NCI-H2081 (cell line): ENCODE measurements at regions not wholly inside any gene's neighbourhood (a gene's known extent, or its start where the extent isn't known, plus 50 kb on each side); places are given as distances from the start of the nearest gene placed in this dataset.

Experiments
- DNase-seq, 2 experiments: peaks; one replicate each; lab custom pipeline; 2025; lab: John Stamatoyannopoulos, UW

- DNase-seq: no peak
Measured at GRCh38 chr2:830419-831224, 120.0 kb upstream of the SNTG2 start.

GRCh38 chr2:829047-829446, 121.6 kb upstream of the SNTG2 start:
- DNase-seq: no peak

- no peak for DNase-seq
Measured at GRCh38 chr2:824954-825353, 125.7 kb upstream of the SNTG2 start.

DNA sequence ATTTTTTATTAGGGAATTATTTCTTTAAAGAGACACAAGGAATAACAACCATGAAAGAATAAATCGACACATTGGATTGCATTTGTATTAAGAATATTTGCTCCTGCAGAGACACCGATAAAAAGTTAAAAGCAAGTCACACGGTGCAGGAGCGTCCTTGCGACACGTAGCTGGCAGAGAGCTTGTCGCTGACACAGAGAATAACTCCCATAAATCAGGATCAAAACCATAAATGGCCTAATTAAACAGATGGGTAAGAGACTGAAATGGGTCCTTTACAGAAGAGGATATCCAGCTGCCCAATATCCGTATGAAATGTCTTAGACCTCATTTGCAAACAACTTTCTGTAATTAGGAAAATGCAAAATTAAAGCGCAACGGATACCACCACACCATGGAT, 126.1 kb upstream of the SNTG2 start:
- no peak for DNase-seq

DNA sequence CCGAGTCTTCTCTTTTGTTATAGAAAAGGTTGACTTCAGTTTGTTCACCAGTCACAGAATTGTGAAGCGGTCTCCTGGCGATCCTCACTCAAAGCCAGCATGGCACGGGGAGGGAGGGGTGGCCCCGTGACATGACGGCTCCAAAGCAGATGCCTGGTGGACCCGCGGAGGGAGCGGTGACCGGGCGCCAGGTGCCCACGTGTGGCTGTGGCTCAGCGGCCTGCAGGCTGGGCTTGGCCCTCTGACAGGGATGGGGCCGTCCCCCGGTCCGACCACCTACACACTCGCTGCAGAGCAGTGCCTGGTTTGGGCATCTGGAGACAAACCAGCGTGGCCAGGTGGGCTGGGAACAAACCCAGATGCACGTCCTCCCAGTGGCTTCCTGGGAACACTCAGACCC, 129.1 kb upstream of the SNTG2 start:
- DNase-seq: no peak

GRCh38 chr2:819601-820000, 131.0 kb upstream of the SNTG2 start:
- no peak for DNase-seq

GRCh38 chr2:819121-819520, 131.5 kb upstream of the SNTG2 start:
- DNase-seq: no peak

GRCh38 chr2:817336-818015, 133.2 kb upstream of the SNTG2 start:
- no peak for DNase-seq

DNA sequence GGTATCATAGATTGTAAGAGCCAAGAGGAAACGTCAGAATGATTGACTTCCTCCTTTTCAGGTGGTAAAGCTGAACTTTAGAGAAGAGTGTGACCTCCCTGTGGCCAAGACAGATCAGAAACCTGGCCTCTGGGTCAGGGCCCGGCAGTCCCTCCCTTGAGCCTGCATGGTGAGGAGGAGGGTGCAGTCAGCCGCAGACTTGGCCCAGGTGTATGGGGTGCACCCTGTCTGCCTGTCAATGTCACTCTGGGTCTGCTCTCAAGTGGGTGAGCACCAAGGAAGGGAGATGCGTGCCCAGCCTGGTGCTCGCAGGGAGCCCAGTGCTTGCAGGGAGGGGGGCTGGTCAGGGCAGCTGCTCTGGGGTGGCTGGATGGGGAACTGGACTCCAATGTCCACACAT, 134.4 kb upstream of the SNTG2 start:
- no peak for DNase-seq

DNA sequence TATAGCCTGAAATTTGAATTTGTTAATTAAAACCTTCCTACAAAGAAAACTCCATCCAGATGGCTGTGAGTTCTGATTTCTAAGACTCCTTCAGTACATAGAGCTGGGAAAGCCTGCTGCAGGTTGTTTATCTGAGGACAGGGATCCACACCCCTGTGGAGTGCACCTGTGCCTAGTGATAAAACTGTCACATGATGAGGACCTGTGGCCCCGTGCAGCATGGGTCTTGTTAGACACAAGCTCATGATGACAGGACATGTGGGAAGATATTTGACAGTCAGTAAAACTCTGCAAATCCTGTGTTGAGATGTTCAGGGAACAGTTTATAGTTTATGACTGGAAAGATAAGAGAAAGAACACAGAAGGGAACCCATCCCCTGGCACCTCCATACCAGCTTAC, 133.2 kb upstream of the TMEM18 start:
- peak in 1 of 2 experiments; percentile 32 for DNase-seq

- DNase-seq: no peak
Measured at GRCh38 chr2:807300-807699, 130.1 kb upstream of the TMEM18 start.

DNA sequence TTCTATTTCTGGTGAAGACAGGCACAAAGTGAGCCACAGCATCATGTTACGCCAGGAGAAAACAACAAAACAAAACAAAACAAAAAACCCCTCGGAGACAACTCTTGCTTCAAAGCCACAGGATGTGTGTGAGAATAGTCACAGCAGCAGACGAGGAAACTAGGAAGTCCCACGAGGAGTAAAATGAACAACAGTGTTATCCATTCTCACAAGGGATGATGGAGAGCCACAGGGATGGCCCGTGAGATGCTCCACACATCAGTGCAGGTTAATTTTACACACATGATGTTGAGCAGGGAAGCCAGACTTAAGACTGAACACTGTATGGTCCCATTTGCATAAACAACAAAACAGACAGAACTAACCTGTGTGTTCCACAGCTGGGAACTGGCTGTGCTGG, 128.5 kb upstream of the TMEM18 start:
- no peak for DNase-seq

DNA sequence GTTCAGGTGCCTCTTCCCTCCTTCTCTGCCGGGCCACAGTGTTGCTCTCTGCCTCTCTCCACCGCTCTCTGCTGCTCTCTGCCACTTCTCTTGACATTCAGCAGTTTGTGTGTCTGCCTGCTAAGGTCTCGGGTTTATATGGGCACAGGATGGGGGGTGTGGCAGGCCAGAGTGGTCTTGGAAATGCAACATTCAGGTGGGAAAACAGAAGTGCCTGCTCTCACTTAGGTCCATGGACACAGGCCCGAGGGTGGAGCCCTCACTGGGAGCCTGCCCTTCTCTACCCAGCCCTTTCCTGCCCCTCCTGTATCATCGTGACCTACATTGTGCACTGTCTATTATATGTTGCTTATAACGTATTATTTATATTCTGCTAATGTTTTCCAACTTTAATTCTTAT, 120.8 kb upstream of the TMEM18 start:
- no peak for DNase-seq

GRCh38 chr2:797556-797955, 120.3 kb upstream of the TMEM18 start:
- DNase-seq: no peak

- DNase-seq: no peak
Measured at GRCh38 chr2:796141-796985, 119.2 kb upstream of the TMEM18 start.

DNA sequence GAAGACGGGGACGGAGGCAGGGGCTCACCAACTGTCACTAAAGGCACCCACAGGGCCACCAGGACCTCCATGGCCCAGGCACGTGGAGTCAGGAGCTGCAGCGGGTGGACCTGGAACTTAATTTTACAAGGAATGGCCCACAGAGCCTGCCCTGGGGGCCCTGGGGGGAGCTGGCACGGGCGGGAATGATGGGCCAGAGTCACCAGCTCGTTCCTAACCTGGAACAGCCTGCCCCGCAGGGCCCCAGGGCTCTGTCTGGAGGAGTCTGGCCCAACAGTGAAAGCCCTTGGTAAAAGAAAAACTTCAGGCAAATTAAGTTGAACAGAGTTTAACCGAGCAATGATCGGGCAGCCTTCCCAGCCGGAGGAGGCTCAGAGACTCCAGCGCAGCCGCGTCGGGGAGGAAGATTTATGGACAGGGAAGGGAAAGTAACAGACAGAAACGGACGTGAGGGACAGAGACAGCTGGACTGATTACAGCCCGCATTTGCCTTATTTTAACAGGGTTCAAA, 118.4 kb upstream of the TMEM18 start:
- DNase-seq: no peak

- DNase-seq: no peak
Measured at GRCh38 chr2:794554-795241, 117.5 kb upstream of the TMEM18 start.

GRCh38 chr2:793236-793635, 116.0 kb upstream of the TMEM18 start:
- DNase-seq: no peak

DNA sequence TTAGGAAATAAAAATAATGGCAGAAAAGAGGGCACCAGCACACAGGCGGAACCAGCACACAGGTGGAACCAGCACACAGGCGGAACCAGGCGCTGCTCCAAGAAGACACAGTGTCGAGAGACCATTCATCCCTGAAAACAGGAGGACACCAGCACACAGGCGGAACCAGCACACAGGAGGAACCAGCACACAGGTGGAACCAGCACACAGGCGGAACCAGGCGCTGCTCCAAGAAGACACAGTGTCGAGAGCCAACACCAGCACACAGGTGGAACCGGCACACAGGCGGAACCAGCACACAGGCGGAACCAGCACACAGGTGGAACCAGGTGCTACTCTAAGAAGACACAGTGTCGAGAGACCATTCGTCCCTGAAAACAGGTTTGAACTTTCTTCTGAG, 115.5 kb upstream of the TMEM18 start:
- no peak for DNase-seq

- DNase-seq: no peak
Measured at GRCh38 chr2:790634-791245, 113.5 kb upstream of the TMEM18 start.

GRCh38 chr2:790081-790480, 112.9 kb upstream of the TMEM18 start:
- no peak for DNase-seq

- DNase-seq: no peak
Measured at GRCh38 chr2:789529-789928, 112.3 kb upstream of the TMEM18 start.
